HK-2 (cell line): ENCODE measurements at regions not wholly inside any gene's neighbourhood (a gene's known extent, or its start where the extent isn't known, plus 50 kb on each side); places are given as distances from the start of the nearest gene placed in this dataset.
A peak's percentile ranks its signal among the peaks of the same experiment; 100 is the strongest.
"Not testable (repeated sequence)": the region's sequence is repeated elsewhere in the genome, so short reads cannot be mapped to it uniquely, and the experiment has no call there.

Experiments used
- DNase-seq: peaks from one replicate; pipeline ENCODE4 v3.0.0-alpha.2; 2018; ENCODE audit not compliant: unreplicated experiment

DNA sequence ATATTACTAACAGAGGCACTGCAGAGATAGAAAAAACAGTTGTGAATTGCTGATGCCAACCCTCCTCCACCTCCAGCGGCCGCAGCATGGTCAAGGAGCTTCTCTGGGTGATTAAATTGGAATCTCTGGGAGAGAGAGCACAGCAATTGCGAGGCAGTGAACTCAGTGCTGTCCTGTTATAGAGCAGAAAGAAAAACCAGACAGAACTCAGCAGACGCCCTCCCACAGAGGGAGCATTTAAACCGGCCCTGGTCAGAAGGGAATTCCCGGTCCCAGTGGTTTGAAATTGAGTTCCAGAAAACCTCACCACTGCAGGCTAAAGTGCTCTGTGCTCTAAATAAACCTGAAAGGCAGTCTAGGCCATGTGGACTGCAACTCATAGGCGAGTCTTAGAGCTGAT, 175.4 kb downstream of the SQOR start:
- DNase-seq = no peak

- no peak for DNase-seq
Observed at GRCh38 chr15:45812200-45812599, 177.4 kb downstream of the SQOR start.

DNA sequence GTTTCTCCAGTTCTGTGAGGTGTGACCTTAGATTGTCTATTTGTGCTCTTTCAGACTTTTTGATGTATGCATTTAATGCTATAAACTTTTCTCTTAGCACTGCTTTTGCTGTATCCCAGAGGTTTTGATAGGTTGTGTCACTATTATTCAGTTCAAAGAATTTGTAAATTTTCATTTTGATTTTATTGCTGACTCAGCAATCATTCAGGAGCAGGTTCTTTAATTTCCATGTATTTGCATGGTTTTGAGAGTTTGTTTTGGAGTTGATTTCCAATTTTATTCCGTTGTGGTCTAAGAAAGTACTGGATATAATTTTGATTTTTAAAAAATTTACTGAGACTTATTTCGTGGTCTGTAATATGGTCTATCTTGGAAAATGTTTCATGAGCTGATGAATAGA, 182.7 kb downstream of the SQOR start:
- not testable (repeated sequence) for DNase-seq

GRCh38 chr15:45821390-45821789, 186.6 kb downstream of the SQOR start:
- DNase-seq = no peak

DNA sequence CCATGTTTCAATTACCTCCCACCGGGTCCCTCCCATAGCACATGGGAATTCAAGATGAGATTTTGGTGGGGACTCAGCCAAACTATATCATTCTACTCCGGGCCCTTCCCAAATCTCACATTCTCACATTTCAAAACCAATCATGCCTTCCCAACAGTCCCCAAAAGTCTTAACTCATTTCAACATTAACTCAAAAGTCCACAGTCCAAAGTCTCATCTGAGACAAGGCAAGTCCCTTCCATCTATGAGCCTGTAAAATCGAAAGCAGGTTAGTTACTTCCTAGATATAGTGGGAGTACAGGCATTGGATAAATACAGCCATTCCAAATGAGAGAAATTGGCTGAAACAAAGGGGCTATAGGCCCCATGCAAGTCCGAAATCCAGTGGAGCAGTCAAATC, 188.1 kb downstream of the SQOR start:
- not testable (repeated sequence) for DNase-seq

DNA sequence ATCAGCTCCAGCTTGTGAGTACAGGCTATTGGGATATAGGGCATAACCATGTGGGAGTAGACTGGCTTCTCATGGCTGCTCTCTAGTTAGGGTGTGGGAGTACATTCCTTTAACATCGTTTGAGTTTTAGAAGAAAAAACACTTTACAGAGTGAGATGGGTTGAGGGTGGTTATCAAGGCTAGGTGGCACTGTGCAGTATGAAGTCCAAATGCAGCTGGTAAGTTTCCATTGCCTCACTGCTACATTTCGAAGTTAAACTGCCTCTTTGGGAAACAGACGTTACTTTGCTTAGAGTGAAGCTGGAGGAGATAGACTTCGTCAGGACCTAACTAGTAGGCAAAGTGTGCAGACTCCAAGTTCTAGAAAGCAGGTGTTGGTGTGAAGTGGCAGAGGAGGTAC, 192.4 kb downstream of the SQOR start:
- no peak for DNase-seq

- no peak for DNase-seq
Observed at GRCh38 chr15:45827766-45828165, 192.9 kb downstream of the SQOR start.

DNA sequence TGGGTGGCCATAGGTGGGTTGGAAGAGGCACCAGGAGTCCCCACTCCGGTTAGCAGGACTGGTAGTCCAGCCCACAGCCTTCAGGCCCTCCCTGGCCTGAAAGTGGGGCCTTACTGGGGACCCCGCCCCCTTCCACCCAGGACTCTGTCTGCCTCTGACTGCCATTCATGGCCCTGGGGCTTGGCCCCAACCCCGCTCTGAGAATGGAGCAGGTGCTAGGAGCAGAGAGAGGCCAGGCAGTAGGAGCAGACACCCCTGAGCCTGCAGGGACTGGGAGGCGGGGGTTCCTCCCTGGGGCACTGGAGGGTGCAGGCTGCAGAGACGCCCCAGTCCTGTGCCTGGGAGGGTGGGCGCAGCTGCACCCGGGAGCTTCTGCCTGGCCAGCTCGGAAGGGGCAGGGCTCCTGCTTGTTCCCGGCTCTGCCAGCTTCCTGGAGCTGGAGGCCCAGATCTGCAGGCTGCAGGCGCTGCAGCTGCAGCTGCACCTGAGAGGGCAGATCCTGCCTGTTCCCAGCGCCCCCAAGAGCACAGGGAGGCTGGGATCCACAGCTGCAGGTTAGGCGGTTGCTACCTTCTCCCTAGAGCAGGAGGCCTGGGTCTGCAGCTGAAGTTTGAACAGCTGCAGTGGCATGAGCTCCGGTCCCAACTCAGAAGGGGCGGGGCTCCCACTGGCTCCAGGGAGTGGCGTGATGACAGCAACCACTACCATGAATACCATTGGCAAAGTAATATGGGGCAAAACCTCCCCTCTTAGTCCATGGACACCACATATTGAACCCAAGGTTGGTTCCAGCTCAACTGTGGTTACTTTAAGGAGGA, 194.7 kb downstream of the SQOR start:
- no peak for DNase-seq

DNA sequence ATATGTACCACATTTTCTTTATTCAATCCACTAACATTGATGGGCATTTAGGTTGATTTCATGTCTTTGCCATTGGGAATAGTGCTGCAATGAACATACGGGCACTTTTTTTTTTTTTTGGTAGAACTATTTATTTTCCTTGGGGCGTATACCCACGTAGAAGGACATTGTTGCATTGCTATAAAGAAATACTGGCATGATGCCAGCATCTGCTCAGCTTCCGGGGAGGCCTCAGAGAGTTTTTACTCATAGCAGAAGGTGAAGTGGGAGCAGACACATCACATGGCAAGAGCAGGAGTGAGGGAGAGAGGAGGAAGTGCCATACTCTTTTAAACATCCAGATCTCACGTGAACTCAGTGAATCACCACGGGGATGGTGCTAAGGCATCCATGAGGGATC, 197.0 kb downstream of the SQOR start:
- no peak for DNase-seq

- no peak for DNase-seq
Observed at GRCh38 chr15:45834622-45835021, 199.8 kb downstream of the SQOR start.

GRCh38 chr15:45842151-45842550, 207.3 kb downstream of the SQOR start:
- no peak for DNase-seq

GRCh38 chr15:45847645-45848044, 212.8 kb downstream of the SQOR start:
- DNase-seq = no peak

GRCh38 chr15:45849136-45849535, 214.3 kb downstream of the SQOR start:
- DNase-seq = peak; percentile 26

GRCh38 chr15:45854455-45855202, 219.8 kb downstream of the SQOR start:
- DNase-seq = no peak

DNA sequence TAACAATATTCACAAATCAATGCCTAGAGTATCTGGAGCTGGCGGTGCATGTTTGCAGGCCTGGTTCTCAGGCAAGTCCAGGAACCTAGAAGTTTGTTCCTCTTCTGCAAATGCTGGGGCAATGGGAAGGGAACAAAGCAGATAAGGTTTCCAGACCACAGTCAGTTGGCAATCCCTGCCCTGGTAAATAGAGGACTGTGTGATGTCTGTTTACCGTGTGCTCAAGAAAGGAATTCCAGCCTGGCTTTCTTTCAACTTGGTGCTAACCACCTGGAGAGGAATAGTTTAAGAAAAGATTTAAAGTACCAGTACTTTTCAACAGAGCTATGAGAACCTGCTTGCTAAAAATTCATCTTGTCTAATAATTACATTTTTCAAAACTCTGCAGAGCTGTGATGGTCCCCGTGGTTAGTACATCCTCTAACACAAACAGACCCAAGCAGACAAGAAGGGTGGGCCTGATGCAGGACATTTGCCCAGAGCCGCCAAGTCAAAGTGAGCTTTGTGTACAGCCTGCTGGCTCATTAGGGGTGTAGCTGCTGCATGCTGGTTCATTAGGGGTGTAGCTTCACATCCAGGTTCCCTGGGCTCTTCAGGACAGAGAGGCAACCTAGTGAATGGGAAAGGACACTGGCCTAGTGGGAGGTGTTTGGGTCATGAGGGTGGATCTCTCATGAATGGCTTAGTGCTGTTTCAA, 220.5 kb downstream of the SQOR start:
- DNase-seq = no peak

GRCh38 chr15:45855907-45856579, 221.2 kb downstream of the SQOR start:
- DNase-seq = peak; percentile 6

- DNase-seq = no peak
Observed at GRCh38 chr15:45857291-45857690, 222.5 kb downstream of the SQOR start.

DNA sequence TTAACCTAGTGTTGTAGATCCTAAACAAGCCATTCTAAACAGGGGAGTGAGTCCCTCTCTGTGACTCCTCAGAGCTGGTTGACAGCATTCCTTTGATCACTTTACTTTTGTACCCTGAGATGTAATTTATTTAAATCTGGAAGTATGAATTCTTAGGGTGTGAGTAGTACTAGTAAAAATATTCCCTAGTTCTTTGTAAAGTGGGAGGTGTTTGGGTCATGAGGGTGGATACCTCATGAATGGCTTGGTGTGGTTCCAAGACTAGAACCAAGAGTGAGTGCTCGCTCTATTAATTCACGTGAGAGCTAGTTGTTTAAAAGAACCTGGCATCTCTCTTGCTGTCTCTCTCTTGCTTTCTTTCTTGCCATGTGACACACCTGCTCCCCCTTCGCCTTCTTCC, 223.7 kb downstream of the SQOR start:
- DNase-seq = no peak

GRCh38 chr15:45862034-45862433, 227.2 kb downstream of the SQOR start:
- no peak for DNase-seq

DNA sequence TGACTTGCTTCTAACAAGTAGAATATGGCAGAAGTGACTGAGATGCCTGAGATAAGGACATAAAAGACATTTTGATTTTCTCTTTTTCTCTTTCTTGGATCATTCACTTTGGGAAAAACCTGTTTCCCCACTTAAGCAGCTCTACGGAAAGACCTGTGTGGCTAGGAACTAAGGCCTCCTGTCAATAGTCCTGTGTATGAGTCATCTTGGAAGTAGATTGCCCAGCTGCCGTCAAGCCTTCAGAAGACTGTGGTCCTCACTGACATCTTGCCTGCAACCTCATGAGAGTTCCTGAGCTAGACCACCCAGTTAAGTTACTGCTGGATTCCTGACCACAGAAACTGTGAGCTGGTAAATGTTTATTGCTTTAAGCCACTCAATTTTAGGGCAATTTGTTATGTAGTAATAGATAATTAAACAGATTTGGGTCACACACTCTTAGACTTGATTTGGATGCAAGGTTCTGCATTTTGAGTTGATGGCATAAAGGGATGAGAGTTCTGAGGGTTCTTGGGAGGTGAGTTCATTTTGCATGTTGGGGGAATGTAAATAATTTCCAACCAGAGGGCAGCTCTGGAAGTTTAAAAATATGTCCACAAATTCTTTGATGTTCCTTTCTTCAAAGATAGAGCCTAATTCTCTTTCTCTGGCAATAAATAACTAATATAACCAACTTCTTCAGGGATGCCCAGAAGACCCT, 229.2 kb downstream of the SQOR start:
- no peak for DNase-seq

- no peak for DNase-seq
Observed at GRCh38 chr15:45866616-45867015, 231.8 kb downstream of the SQOR start.
